ENCODE measurements at regions not wholly inside any gene's neighbourhood (a gene's known extent, or its start where the extent isn't known, plus 50 kb on each side); places are given as distances from the start of the nearest gene placed in this dataset.

DNA sequence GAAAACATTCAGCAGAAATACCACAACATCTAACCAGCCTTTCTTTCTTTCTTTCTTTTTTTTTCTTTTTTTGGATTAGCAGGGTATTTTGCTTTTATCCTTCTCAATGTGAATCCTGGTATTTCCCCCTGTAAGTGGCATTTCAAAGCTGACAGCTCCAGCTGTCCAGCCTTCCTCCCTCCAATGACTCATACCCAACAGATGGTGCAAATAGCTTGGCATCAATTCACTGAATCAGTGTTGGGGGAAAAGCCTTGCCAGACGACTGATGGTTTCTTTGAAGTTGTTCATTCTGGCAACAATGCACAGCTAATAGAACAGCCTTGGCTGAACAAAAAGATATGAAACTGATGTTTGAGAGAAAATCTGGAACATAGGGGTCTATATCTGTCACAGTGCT lies 316.8 kb upstream of the STEAP1 start:
- TF ChIP-seq, protein P1, sequence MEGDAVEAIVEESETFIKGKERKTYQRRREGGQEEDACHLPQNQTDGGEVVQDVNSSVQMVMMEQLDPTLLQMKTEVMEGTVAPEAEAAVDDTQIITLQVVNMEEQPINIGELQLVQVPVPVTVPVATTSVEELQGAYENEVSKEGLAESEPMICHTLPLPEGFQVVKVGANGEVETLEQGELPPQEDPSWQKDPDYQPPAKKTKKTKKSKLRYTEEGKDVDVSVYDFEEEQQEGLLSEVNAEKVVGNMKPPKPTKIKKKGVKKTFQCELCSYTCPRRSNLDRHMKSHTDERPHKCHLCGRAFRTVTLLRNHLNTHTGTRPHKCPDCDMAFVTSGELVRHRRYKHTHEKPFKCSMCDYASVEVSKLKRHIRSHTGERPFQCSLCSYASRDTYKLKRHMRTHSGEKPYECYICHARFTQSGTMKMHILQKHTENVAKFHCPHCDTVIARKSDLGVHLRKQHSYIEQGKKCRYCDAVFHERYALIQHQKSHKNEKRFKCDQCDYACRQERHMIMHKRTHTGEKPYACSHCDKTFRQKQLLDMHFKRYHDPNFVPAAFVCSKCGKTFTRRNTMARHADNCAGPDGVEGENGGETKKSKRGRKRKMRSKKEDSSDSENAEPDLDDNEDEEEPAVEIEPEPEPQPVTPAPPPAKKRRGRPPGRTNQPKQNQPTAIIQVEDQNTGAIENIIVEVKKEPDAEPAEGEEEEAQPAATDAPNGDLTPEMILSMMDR (IDR thresholded peaks at IDR 0.05 in 2 of 3, conservative IDR thresholded peaks at IDR 0.05 in 1 of 3; ENCODE audit: insufficient read depth in 2 of 3, low read depth in 1 of 3, low read length in 3 of 3) = no peak
- no peak for TF ChIP-seq MXI1 (IDR thresholded peaks at IDR 0.05; ENCODE audit: low read depth, low read length)
- TF ChIP-seq MEF2A (IDR thresholded peaks at IDR 0.05; ENCODE audit: control insufficient read depth, low read depth, low read length) = no peak
- no peak for TF ChIP-seq POLR2A (conservative IDR thresholded peaks at IDR 0.05)
- no peak for TF ChIP-seq ZNF347 (CRISPR knock-in tag; IDR thresholded peaks at IDR 0.05; ENCODE audit: low read depth)
- TF ChIP-seq, protein P2, sequence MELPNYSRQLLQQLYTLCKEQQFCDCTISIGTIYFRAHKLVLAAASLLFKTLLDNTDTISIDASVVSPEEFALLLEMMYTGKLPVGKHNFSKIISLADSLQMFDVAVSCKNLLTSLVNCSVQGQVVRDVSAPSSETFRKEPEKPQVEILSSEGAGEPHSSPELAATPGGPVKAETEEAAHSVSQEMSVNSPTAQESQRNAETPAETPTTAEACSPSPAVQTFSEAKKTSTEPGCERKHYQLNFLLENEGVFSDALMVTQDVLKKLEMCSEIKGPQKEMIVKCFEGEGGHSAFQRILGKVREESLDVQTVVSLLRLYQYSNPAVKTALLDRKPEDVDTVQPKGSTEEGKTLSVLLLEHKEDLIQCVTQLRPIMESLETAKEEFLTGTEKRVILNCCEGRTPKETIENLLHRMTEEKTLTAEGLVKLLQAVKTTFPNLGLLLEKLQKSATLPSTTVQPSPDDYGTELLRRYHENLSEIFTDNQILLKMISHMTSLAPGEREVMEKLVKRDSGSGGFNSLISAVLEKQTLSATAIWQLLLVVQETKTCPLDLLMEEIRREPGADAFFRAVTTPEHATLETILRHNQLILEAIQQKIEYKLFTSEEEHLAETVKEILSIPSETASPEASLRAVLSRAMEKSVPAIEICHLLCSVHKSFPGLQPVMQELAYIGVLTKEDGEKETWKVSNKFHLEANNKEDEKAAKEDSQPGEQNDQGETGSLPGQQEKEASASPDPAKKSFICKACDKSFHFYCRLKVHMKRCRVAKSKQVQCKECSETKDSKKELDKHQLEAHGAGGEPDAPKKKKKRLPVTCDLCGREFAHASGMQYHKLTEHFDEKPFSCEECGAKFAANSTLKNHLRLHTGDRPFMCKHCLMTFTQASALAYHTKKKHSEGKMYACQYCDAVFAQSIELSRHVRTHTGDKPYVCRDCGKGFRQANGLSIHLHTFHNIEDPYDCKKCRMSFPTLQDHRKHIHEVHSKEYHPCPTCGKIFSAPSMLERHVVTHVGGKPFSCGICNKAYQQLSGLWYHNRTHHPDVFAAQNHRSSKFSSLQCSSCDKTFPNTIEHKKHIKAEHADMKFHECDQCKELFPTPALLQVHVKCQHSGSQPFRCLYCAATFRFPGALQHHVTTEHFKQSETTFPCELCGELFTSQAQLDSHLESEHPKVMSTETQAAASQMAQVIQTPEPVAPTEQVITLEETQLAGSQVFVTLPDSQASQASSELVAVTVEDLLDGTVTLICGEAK (IDR thresholded peaks at IDR 0.05) = no peak
- TF ChIP-seq, protein P2 (CRISPR knock-in tag; IDR thresholded peaks at IDR 0.05) = no peak
- TF ChIP-seq, protein P3, sequence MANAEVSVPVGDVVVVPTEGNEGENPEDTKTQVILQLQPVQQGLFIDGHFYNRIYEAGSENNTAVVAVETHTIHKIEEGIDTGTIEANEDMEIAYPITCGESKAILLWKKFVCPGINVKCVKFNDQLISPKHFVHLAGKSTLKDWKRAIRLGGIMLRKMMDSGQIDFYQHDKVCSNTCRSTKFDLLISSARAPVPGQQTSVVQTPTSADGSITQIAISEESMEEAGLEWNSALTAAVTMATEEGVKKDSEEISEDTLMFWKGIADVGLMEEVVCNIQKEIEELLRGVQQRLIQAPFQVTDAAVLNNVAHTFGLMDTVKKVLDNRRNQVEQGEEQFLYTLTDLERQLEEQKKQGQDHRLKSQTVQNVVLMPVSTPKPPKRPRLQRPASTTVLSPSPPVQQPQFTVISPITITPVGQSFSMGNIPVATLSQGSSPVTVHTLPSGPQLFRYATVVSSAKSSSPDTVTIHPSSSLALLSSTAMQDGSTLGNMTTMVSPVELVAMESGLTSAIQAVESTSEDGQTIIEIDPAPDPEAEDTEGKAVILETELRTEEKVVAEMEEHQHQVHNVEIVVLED (CRISPR knock-in tag; IDR thresholded peaks at IDR 0.05) = no peak
- no peak for TF ChIP-seq ZNF23 (CRISPR knock-in tag; IDR thresholded peaks at IDR 0.05)
- TF ChIP-seq BMI1 (IDR thresholded peaks at IDR 0.05; ENCODE audit: low read length) = no peak
- TF ChIP-seq MYC (IDR thresholded peaks at IDR 0.05; ENCODE audit: low read depth, low read length) = no peak
- TF ChIP-seq MYC (CRISPR knock-in tag; IDR thresholded peaks at IDR 0.05; ENCODE audit: borderline replicate concordance, low read depth) = no peak
- TF ChIP-seq DPF2 (IDR thresholded peaks at IDR 0.05) = no peak
- TF ChIP-seq SMAD1 (IDR thresholded peaks at IDR 0.05; ENCODE audit: low read depth, low read length, partially characterized antibody) = no peak
- no peak for TF ChIP-seq ZSCAN29 (IDR thresholded peaks at IDR 0.05)
- TF ChIP-seq ZNF696 (CRISPR knock-in tag; conservative IDR thresholded peaks at IDR 0.05) = no peak

Measured in K562 (cell line).